Right kidney (tissue), 1 donor: ENCODE measurements at regions not wholly inside any gene's neighbourhood (a gene's known extent, or its start where the extent isn't known, plus 50 kb on each side); places are given as distances from the start of the nearest gene placed in this dataset.

ENCODE experiments used
- DNase-seq: peaks from one replicate; pipeline ENCODE4 v3.0.0-alpha.2; 2016

DNA sequence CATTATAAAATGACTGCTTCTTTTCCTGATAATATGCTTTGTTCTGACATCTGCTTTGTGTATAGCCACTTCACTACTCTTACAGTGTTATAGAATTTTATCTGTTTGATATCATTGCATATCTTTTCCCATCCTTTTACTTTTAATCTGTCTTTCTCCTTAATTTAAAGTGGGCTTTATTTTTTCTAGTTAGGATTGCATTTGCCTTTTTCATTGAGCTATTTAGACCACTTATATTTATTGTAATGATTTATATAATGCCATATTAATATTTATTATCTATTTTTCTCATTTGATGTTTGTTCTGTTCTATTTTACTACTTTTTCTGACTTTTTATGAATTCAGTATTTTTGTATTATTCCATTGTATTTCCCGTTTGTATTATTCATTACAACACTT lies 758.7 kb downstream of the TMEM182 start:
- DNase-seq = no peak

GRCh38 chr2:103525756-103526155 lies 763.9 kb downstream of the TMEM182 start:
- DNase-seq = no peak

GRCh38 chr2:103526757-103527156 lies 764.9 kb downstream of the TMEM182 start:
- no peak for DNase-seq

GRCh38 chr2:103527278-103527677 lies 765.4 kb downstream of the TMEM182 start:
- no peak for DNase-seq

DNA sequence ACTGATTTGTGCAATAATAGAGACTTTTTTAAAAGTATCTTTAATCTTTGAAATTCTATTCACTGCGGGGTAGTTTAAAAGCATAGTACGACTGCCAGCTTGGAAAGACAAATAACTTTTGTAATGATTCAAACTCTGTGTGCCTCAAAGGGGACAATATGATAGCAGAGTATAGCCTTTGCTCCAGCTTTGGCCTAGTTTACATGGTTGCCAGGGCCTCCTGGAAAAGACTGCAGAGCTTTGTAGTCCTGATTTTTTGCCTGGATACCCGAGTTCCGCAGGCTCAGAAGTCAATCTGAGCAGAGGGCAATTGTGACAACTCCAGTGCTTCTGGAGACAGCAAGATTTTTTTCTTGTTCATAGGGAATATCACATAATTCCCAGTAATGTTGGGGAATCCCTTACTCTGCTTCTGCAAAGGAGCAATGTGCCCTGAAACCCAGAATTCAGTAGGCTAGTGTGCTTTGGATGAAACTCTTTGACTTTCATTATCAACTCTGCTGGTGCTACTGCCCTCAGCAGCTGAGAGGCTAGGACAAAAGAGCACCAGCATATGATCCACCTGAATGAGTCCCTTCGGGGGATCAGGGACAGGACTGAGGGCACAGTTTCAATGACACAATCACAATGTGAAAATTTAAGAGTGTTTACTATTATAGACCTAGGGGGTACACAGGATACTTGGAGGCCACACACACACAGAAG lies 768.1 kb downstream of the TMEM182 start:
- DNase-seq = no peak

GRCh38 chr2:103552775-103553174 lies 790.9 kb downstream of the TMEM182 start:
- DNase-seq = no peak

GRCh38 chr2:103594823-103595222 lies 833.0 kb downstream of the TMEM182 start:
- no peak for DNase-seq

DNA sequence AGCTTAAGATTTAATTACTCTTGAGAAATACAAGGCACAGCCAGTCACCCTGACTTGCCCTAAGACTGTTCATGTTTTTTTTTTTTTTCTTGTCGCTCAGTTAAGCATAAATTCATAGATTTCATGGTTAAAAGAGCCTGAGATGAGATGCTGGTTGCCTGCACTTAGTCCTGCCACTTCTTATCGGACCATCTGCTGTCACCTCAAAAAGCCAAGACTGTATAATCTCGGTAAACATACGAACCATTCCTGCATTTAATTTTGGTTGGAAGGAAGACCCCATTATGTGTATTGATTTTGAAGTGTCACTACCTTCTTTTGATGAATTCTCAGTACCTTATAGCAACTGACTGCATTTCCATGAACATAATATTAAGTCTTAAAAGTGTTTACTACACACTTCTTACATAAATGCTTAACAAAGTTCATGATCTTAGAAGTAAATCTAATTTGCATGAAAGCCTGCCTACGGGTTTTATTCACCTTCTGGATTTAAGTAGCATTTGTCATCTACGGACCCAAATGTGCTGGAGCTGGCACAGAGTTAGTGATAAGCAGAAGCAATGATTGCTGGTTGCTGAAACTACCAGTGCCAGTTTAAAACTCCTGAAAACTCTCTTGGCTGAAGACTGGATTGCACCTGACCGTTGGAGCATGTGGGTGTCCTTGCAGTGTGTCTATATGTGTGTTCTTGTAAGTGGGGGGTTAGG lies 843.4 kb downstream of the TMEM182 start:
- DNase-seq = no peak

- no peak for DNase-seq
These were observed 853.8 kb downstream of the TMEM182 start for GRCh38 chr2:103615611-103616105.

DNA sequence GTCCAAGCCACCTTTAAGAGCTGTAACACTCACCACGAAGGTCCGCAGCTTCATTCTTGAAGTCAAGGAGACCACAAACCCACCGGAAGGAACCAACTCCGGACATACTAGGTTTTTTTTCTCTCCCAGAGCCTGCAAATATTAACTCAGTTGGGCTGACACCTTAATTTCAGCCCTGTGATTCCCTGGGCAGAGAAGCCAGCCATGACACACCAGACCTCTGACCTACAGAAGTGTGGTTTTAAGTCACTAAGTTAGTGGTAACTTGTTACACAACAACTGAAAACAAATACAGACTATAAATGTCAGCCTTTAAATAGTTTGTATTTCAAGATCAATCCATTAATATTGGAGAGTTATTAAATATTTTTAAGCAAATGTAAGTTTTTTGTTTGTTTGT lies 855.1 kb downstream of the TMEM182 start:
- no peak for DNase-seq

DNA sequence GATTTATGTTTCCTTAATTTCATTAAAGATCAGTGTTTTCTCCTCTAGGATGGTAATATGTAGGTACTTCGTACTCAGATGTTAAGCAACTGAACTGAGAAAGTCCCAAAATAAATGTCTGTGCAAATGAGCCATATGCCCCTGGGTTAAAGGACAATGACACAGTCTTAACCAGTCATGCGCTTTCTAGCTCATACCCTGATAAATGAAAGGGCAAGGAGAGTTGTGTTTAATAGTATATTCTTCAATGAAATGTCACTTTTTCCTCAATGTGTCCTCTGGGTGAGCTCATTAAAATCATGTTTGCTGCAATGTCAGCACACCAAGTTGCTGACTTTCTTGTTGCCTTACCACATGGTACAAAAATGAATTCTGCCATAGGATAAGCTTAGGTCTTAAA lies 856.3 kb downstream of the TMEM182 start:
- no peak for DNase-seq

- no peak for DNase-seq
These were observed 865.5 kb downstream of the TMEM182 start for GRCh38 chr2:103627301-103627700.

- DNase-seq = no peak
These were observed 877.1 kb downstream of the TMEM182 start for GRCh38 chr2:103638978-103639377.

GRCh38 chr2:103656558-103656957 lies 894.7 kb downstream of the TMEM182 start:
- no peak for DNase-seq

- DNase-seq = no peak
These were observed 898.7 kb downstream of the TMEM182 start for GRCh38 chr2:103660519-103660918.

GRCh38 chr2:103660947-103661346 lies 899.1 kb downstream of the TMEM182 start:
- DNase-seq = no peak

- no peak for DNase-seq
These were observed 902.9 kb downstream of the TMEM182 start for GRCh38 chr2:103664690-103665089.

DNA sequence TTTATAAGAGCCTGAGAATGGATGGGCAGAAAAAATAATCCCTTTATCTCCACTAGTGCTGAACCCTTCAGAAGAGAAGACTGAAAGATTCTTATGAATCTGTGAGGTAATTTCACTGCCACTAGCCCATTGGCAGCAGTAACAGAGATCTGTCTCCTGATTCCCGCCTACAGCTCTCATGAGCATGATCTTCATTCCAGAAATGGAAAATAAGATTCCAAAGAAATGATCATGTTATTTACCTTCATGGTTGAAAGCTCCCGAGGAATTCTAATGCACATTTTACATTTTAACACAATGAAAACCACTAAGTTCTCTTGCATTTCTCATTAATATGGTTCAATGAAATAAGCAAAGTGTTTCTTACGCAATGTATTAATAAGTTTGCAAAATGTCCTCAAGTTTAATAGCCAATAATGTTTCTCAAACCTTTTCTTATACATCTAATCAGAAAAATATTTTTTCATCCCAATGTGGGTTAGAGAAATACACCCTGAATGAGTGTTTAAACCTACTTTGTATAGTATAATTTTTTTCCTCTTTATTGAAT lies 905.6 kb downstream of the TMEM182 start:
- no peak for DNase-seq

DNA sequence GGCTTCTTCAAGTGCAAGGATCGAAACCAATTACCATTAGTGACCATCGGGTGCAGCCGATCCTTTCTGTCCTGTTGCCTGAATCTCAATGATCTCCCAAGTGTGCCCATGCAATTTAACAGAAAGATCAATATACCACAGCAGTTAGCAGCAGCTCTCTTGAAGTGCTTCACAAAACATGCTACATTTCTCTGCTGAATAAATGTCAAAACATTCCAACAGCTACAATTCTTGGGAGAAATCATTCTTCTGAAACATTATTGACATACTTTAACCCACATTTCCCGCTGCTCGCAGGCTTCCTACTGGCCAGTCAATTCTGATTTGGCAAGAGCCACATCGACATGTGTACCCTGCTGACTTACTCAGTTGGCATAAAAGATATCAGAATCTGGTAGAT lies 907.7 kb downstream of the TMEM182 start:
- no peak for DNase-seq
